Activated CD8-positive, alpha-beta memory T cell treated with anti-CD3 and anti-CD28 coated beads for 4 hours (primary cell): ENCODE measurements at regions not wholly inside any gene's neighbourhood (a gene's known extent, or its start where the extent isn't known, plus 50 kb on each side); places are given as distances from the start of the nearest gene placed in this dataset.

ENCODE experiments used
- DNase-seq, 2 donors: peaks; one replicate each; pipeline ENCODE4 v3.0.0-alpha.2; 2020; ENCODE audit warnings: low read depth in 2 of 2

- DNase-seq = no peak
Measured at GRCh38 chr22:47655930-47656329, 893.5 kb downstream of the TBC1D22A start.

GRCh38 chr22:47654922-47655491 lies 892.6 kb downstream of the TBC1D22A start:
- DNase-seq = no peak

- DNase-seq = no peak
Measured at GRCh38 chr22:47653921-47654320, 891.5 kb downstream of the TBC1D22A start.

GRCh38 chr22:47651216-47651987 lies 889.0 kb downstream of the TBC1D22A start:
- DNase-seq = no peak

GRCh38 chr22:47647720-47648119 lies 885.3 kb downstream of the TBC1D22A start:
- DNase-seq = no peak

GRCh38 chr22:47647181-47647580 lies 884.7 kb downstream of the TBC1D22A start:
- DNase-seq = no peak

GRCh38 chr22:47645923-47646322 lies 883.5 kb downstream of the TBC1D22A start:
- DNase-seq = no peak

GRCh38 chr22:47645450-47645914 lies 883.0 kb downstream of the TBC1D22A start:
- no peak for DNase-seq

- no peak for DNase-seq
Measured at GRCh38 chr22:47634347-47634746, 871.9 kb downstream of the TBC1D22A start.

- no peak for DNase-seq
Measured at GRCh38 chr22:47633111-47633510, 870.7 kb downstream of the TBC1D22A start.

GRCh38 chr22:47632701-47633100 lies 870.3 kb downstream of the TBC1D22A start:
- no peak for DNase-seq

GRCh38 chr22:47631571-47632102 lies 869.2 kb downstream of the TBC1D22A start:
- DNase-seq = no peak

- DNase-seq = no peak
Measured at GRCh38 chr22:47630741-47631534, 868.5 kb downstream of the TBC1D22A start.

GRCh38 chr22:47629791-47630655 lies 867.6 kb downstream of the TBC1D22A start:
- DNase-seq = no peak

- DNase-seq = no peak
Measured at GRCh38 chr22:47629273-47629711, 866.8 kb downstream of the TBC1D22A start.

GRCh38 chr22:47628477-47629272 lies 866.2 kb downstream of the TBC1D22A start:
- no peak for DNase-seq

GRCh38 chr22:47627556-47628253 lies 865.3 kb downstream of the TBC1D22A start:
- no peak for DNase-seq

- DNase-seq = no peak
Measured at GRCh38 chr22:47626428-47627390, 864.3 kb downstream of the TBC1D22A start.
